ENCODE measurements at regions not wholly inside any gene's neighbourhood (a gene's known extent, or its start where the extent isn't known, plus 50 kb on each side); places are given as distances from the start of the nearest gene placed in this dataset.

GRCh38 chr10:133026171-133026570 lies 61.6 kb upstream of the ADGRA1 start:
- peaks cover 23% of the 10 kb centered on the region for H3K4me1 Mint-ChIP-seq
- H3K27ac Mint-ChIP-seq, result no peak overlapping the region
- H3K36me3 Mint-ChIP-seq, result no peaks in the 10 kb centered on the region
- CTCF ChIA-PET, result no interaction called here
- POLR2A ChIA-PET, result no interaction called here
- no peak for ATAC-seq
- no peak overlapping the region for H3K4me3 Mint-ChIP-seq
- H3K27me3 Mint-ChIP-seq (ENCODE audit: low read depth), result peaks cover 26% of the 10 kb centered on the region
- TF ChIP-seq NFATC4 (CRISPR knock-in tag; IDR thresholded peaks at IDR 0.05) (no peak), SP1 (CRISPR knock-in tag; conservative IDR thresholded peaks at IDR 0.05) (no peak), E2F5 (CRISPR knock-in tag; IDR thresholded peaks at IDR 0.05) (no peak), NFYB (CRISPR knock-in tag; conservative IDR thresholded peaks at IDR 0.05; ENCODE audit: low read depth) (no peak), EMX1 (CRISPR knock-in tag; IDR thresholded peaks at IDR 0.05) (no peak), NR1H2 (CRISPR knock-in tag; IDR thresholded peaks at IDR 0.05) (no peak), JUN (CRISPR knock-in tag; IDR thresholded peaks at IDR 0.05) (no peak), NR2C2 (CRISPR knock-in tag; IDR thresholded peaks at IDR 0.05) (no peak), TEAD4 (CRISPR knock-in tag; IDR thresholded peaks at IDR 0.05) (no peak), TEAD1 (CRISPR knock-in tag; IDR thresholded peaks at IDR 0.05) (no peak), FOXK1 (CRISPR knock-in tag; IDR thresholded peaks at IDR 0.05) (no peak), CBFB (CRISPR knock-in tag; IDR thresholded peaks at IDR 0.05; ENCODE audit: low read depth) (no peak), ETV6 (CRISPR knock-in tag; IDR thresholded peaks at IDR 0.05) (no peak), IRF2 (CRISPR knock-in tag; IDR thresholded peaks at IDR 0.05; ENCODE audit: borderline replicate concordance, low read depth) (no peak), ATF6 (CRISPR knock-in tag; IDR thresholded peaks at IDR 0.05) (no peak), ESRRA (CRISPR knock-in tag; IDR thresholded peaks at IDR 0.05; ENCODE audit: borderline replicate concordance) (no peak)
- TF ChIP-seq, protein P1, sequence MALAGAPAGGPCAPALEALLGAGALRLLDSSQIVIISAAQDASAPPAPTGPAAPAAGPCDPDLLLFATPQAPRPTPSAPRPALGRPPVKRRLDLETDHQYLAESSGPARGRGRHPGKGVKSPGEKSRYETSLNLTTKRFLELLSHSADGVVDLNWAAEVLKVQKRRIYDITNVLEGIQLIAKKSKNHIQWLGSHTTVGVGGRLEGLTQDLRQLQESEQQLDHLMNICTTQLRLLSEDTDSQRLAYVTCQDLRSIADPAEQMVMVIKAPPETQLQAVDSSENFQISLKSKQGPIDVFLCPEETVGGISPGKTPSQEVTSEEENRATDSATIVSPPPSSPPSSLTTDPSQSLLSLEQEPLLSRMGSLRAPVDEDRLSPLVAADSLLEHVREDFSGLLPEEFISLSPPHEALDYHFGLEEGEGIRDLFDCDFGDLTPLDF (CRISPR knock-in tag; IDR thresholded peaks at IDR 0.05), result no peak
- TF ChIP-seq, protein P2, sequence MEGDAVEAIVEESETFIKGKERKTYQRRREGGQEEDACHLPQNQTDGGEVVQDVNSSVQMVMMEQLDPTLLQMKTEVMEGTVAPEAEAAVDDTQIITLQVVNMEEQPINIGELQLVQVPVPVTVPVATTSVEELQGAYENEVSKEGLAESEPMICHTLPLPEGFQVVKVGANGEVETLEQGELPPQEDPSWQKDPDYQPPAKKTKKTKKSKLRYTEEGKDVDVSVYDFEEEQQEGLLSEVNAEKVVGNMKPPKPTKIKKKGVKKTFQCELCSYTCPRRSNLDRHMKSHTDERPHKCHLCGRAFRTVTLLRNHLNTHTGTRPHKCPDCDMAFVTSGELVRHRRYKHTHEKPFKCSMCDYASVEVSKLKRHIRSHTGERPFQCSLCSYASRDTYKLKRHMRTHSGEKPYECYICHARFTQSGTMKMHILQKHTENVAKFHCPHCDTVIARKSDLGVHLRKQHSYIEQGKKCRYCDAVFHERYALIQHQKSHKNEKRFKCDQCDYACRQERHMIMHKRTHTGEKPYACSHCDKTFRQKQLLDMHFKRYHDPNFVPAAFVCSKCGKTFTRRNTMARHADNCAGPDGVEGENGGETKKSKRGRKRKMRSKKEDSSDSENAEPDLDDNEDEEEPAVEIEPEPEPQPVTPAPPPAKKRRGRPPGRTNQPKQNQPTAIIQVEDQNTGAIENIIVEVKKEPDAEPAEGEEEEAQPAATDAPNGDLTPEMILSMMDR (IDR thresholded peaks at IDR 0.05), result no peak
- TF ChIP-seq, protein P3, sequence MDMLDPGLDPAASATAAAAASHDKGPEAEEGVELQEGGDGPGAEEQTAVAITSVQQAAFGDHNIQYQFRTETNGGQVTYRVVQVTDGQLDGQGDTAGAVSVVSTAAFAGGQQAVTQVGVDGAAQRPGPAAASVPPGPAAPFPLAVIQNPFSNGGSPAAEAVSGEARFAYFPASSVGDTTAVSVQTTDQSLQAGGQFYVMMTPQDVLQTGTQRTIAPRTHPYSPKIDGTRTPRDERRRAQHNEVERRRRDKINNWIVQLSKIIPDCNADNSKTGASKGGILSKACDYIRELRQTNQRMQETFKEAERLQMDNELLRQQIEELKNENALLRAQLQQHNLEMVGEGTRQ (CRISPR knock-in tag; IDR thresholded peaks at IDR 0.05), result no peak
- DNase-seq (ENCODE audit: low spot score), result no peak
- H3K9me3 Mint-ChIP-seq, result no peaks in the 10 kb centered on the region

DNA sequence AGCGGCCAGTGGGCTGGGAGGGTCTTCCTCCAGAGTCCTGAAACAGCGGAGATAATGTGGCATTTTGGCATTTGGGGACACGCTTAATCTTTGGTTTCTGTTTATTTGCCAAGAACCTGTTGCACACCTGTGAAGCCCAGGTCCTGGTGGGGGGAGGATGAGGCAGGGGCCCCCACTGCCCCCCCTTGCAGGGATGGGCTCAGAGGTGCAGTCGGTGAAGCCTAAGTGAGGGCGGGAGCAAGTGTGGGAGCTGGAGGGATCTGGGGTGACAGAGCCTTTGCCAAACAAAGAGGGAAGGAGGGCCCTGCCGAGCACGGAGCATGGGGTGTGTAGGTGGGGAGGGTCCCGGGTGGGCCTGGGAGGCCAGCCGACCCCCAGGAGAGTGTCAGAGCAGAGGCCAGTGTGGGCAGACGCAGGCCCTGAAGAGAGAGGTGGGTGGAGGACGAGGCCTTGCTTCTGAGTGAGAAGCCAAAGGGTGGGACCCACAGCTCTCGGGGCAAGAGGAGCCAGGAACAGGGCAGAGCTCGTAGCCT lies 62.1 kb upstream of the ADGRA1 start:
- TF ChIP-seq NR3C1 (CRISPR knock-in tag; conservative IDR thresholded peaks at IDR 0.05; ENCODE audit: low read depth), result no peak
- TF ChIP-seq JUN (CRISPR knock-in tag; IDR thresholded peaks at IDR 0.05), result no peak
- TF ChIP-seq JAZF1 (CRISPR knock-in tag; IDR thresholded peaks at IDR 0.05), result no peak
- TF ChIP-seq SMAD4 (CRISPR knock-in tag; IDR thresholded peaks at IDR 0.05), result no peak
- TF ChIP-seq ATF1 (CRISPR knock-in tag; IDR thresholded peaks at IDR 0.05), result no peak
- no peak for TF ChIP-seq HMGA2 (CRISPR knock-in tag; IDR thresholded peaks at IDR 0.05)
- no peak for TF ChIP-seq ZNF425 (CRISPR knock-in tag; conservative IDR thresholded peaks at IDR 0.05)
- TF ChIP-seq RORB (CRISPR knock-in tag; IDR thresholded peaks at IDR 0.05), result no peak
- TF ChIP-seq SMAD3 (CRISPR knock-in tag; IDR thresholded peaks at IDR 0.05; ENCODE audit: borderline replicate concordance), result no peak
- TF ChIP-seq NFE2L1 (CRISPR knock-in tag; IDR thresholded peaks at IDR 0.05), result no peak
- TF ChIP-seq, protein P4, sequence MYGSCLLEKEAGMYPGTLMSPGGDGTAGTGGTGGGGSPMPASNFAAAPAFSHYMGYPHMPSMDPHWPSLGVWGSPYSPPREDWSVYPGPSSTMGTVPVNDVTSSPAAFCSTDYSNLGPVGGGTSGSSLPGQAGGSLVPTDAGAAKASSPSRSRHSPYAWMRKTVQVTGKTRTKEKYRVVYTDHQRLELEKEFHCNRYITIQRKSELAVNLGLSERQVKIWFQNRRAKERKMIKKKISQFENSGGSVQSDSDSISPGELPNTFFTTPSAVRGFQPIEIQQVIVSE (CRISPR knock-in tag; IDR thresholded peaks at IDR 0.05; ENCODE audit: borderline replicate concordance), result no peak
- no peak for TF ChIP-seq GRHL2 (CRISPR knock-in tag; IDR thresholded peaks at IDR 0.05; ENCODE audit: insufficient replicate concordance, severe bottlenecking)
- Mint-ChIP-seq H3K27me3 (ENCODE audit: low read depth) (peaks cover 20% of the 10 kb centered on the region), H3K9me3 (no peaks in the 10 kb centered on the region), H3K27ac (peak overlapping the region; percentile 60), H3K36me3 (no peaks in the 10 kb centered on the region), H3K4me3 (no peak overlapping the region), H3K4me1 (peaks cover 17% of the 10 kb centered on the region)
- ATAC-seq (no peak), DNase-seq (ENCODE audit: low spot score) (no peak)
- POLR2A ChIA-PET, result no interaction called here
- CTCF ChIA-PET, result no interaction called here

Measured in WTC11 (cell line).